Keratinocyte (primary cell): ENCODE measurements at regions not wholly inside any gene's neighbourhood (a gene's known extent, or its start where the extent isn't known, plus 50 kb on each side); places are given as distances from the start of the nearest gene placed in this dataset.

Source experiments
- DNase-seq: peaks from one replicate; pipeline ENCODE4 v3.0.0-alpha.2; 2011; ENCODE audit warnings: low read depth, missing footprints, low spot score
- FAIRE-seq: peaks from 2 replicates; lab custom pipeline; 2011; peaks lifted over from hg19 to GRCh38; lab: Jason Lieb, UNC
- H2AFZ ChIP-seq: 2 replicates; pipeline ENCODE4 v1.6.0; 2012; ENCODE audit warnings: low read length, control low read depth, inconsistent platforms; ENCODE audit not compliant: control insufficient read depth
- H3K27ac ChIP-seq: 2 replicates; pipeline ENCODE4 v1.5.1; 2011; ENCODE audit warnings: low read length; ENCODE audit not compliant: control insufficient read depth, insufficient read depth
- H3K27me3 ChIP-seq: 3 replicates; pipeline ENCODE4 v1.6.0; 2011; ENCODE audit warnings: low read length; ENCODE audit not compliant: control insufficient read depth, insufficient read depth; ENCODE audit errors: extremely low read depth
- H3K36me3 ChIP-seq, 2 experiments: 2 replicates in 1 of 2; 3 replicates in 1 of 2; pipeline ENCODE4 v1.5.1; 2011; ENCODE audit warnings: low read length in 2 of 2, mild to moderate bottlenecking in 1 of 2; ENCODE audit not compliant: control insufficient read depth in 2 of 2, insufficient read depth in 2 of 2; ENCODE audit errors: extremely low read depth in 1 of 2
- H3K4me1 ChIP-seq: 3 replicates; pipeline ENCODE4 v1.5.1; 2011; ENCODE audit warnings: low read length; ENCODE audit not compliant: control insufficient read depth, insufficient read depth; ENCODE audit errors: extremely low read depth
- H3K4me2 ChIP-seq: 3 replicates; pipeline ENCODE4 v1.6.0; 2011; ENCODE audit warnings: low read depth, low read length; ENCODE audit not compliant: control insufficient read depth, insufficient read depth; ENCODE audit errors: extremely low read depth
- H3K4me3 ChIP-seq, 3 experiments: fragments of 200-600 bp in 1 of 3; sonication (generic) in 1 of 3; 2 replicates in 2 of 3; 3 replicates in 1 of 3; pipeline ENCODE4 v1.5.1; 2011 to 2016; ENCODE audit warnings: low read length in 3 of 3, mild to moderate bottlenecking in 3 of 3, control low read depth in 2 of 3, inconsistent platforms in 1 of 3, low read depth in 1 of 3, mixed read lengths in 1 of 3, mixed run types in 1 of 3, moderate library complexity in 1 of 3; ENCODE audit not compliant: control insufficient read depth in 2 of 3, insufficient read depth in 2 of 3; ENCODE audit errors: extremely low read depth in 1 of 3
- H3K79me2 ChIP-seq: 2 replicates; pipeline ENCODE4 v1.6.0; 2012; ENCODE audit warnings: low read length; ENCODE audit not compliant: control insufficient read depth, insufficient read depth
- H3K9ac ChIP-seq: 3 replicates; pipeline ENCODE4 v1.6.0; 2011; ENCODE audit warnings: low read length; ENCODE audit not compliant: control insufficient read depth, insufficient read depth; ENCODE audit errors: extremely low read depth
- H3K9me1 ChIP-seq: 3 replicates; pipeline ENCODE4 v1.6.0; 2011; ENCODE audit warnings: low read length; ENCODE audit not compliant: control insufficient read depth, insufficient read depth; ENCODE audit errors: extremely low read depth
- H3K9me3 ChIP-seq: 2 replicates; pipeline ENCODE4 v1.5.1; 2012; ENCODE audit warnings: low read depth, low read length; ENCODE audit not compliant: control insufficient read depth
- H4K20me1 ChIP-seq: 3 replicates; pipeline ENCODE4 v1.6.0; 2011; ENCODE audit warnings: low read length; ENCODE audit not compliant: control insufficient read depth, insufficient read depth; ENCODE audit errors: extremely low read depth
- CTCF ChIP-seq, 3 experiments: IDR thresholded peaks in 1 of 3; conservative IDR thresholded peaks in 1 of 3; optimal IDR thresholded peaks in 1 of 3; 2 replicates in 2 of 3; 3 replicates in 1 of 3; pipeline versions ENCODE3 to v1.5.1; 2011; ENCODE audit warnings: low read length in 3 of 3, mild to moderate bottlenecking in 3 of 3, moderate library complexity in 2 of 3, control low read depth in 1 of 3, inconsistent platforms in 1 of 3; ENCODE audit not compliant: insufficient read depth in 2 of 3; ENCODE audit errors: extremely low read depth in 1 of 3
- EZH2 ChIP-seq: IDR thresholded peaks from one replicate; pipeline ENCODE4 v1.6.1; 2012; ENCODE audit warnings: inconsistent platforms, mild to moderate bottlenecking, low read length, moderate library complexity
- dilution Hi-C: fragments of 300-500 bp; cut with MboI; formaldehyde crosslinking; loops from one replicate; pipeline ENCODE4 v1.7.0; 2020; ENCODE audit warnings: low sequenced_read_pairs; ENCODE audit not compliant: extremely low pct_ligation_motif_present

- Histone ChIP-seq H3K9me3 (no peaks in the 10 kb centered on the region), H3K36me3 (no peaks in the 10 kb centered on the region), H3K27ac (no peak overlapping the region), H3K4me3 (no peak overlapping the region), H3K4me1 (no peaks in the 10 kb centered on the region), H3K4me2 (no peak overlapping the region), H2AFZ (no peak overlapping the region), H3K79me2 (no peaks in the 10 kb centered on the region), H3K9ac (no peak overlapping the region), H3K9me1 (no peaks in the 10 kb centered on the region), H4K20me1 (no peaks in the 10 kb centered on the region), H3K27me3 (no peaks in the 10 kb centered on the region)
- DNase-seq (no peak), FAIRE-seq (no peak)
- TF ChIP-seq CTCF (optimal IDR thresholded peaks at IDR 0.05 in 1 of 3, IDR thresholded peaks at IDR 0.05 in 1 of 3, conservative IDR thresholded peaks at IDR 0.05 in 1 of 3; ENCODE audit: extremely low read depth in 1 of 3, insufficient read depth in 2 of 3, low read length in 3 of 3) (no peak), EZH2 (no peak)
- dilution Hi-C loops: no loop called here
Observed at GRCh38 chr2:76516861-76517573, 806.3 kb upstream of the GCFC2 start.

- no peaks in the 10 kb centered on the region for H3K79me2 ChIP-seq
- H3K27me3 ChIP-seq: no peaks in the 10 kb centered on the region
- no peaks in the 10 kb centered on the region for H4K20me1 ChIP-seq
- no peak for FAIRE-seq
- no peaks in the 10 kb centered on the region for H3K9me1 ChIP-seq
- no peak overlapping the region for H3K4me3 ChIP-seq
- TF ChIP-seq CTCF (optimal IDR thresholded peaks at IDR 0.05 in 1 of 3, IDR thresholded peaks at IDR 0.05 in 1 of 3, conservative IDR thresholded peaks at IDR 0.05 in 1 of 3; ENCODE audit: extremely low read depth in 1 of 3, insufficient read depth in 2 of 3, low read length in 3 of 3) (no peak), EZH2 (no peak)
- DNase-seq: no peak
- no peak overlapping the region for H3K9ac ChIP-seq
- no peak overlapping the region for H2AFZ ChIP-seq
- no peaks in the 10 kb centered on the region for H3K9me3 ChIP-seq
- H3K4me2 ChIP-seq: no peak overlapping the region
- no peaks in the 10 kb centered on the region for H3K4me1 ChIP-seq
- no peak overlapping the region for H3K27ac ChIP-seq
- no peaks in the 10 kb centered on the region for H3K36me3 ChIP-seq
- dilution Hi-C loops: no loop called here
Observed at GRCh38 chr2:76512201-76512820, 801.6 kb upstream of the GCFC2 start.
